ENCODE measurements at regions not wholly inside any gene's neighbourhood (a gene's known extent, or its start where the extent isn't known, plus 50 kb on each side); places are given as distances from the start of the nearest gene placed in this dataset.

DNA sequence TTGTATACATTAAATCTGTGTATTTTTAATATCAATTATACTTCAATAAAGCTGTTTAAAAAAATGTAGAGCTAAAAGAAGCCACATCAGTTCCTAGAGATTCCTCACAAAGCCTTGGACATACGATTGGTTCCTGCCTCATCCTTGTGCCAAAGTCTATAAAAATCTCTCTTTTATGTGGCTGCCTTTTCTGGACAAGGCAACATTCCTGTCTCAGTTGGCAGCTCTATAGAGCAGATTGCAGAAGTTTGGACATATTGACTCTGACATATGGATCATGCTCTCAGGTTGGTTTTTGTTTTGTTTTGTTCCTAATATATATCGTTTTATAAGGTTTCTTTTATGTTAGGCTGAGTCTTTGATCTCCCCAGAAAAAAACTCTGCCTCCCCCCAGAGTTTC, 148.9 kb downstream of the MAFB start:
- DNase-seq (ENCODE audit: low spot score) = no peak

DNA sequence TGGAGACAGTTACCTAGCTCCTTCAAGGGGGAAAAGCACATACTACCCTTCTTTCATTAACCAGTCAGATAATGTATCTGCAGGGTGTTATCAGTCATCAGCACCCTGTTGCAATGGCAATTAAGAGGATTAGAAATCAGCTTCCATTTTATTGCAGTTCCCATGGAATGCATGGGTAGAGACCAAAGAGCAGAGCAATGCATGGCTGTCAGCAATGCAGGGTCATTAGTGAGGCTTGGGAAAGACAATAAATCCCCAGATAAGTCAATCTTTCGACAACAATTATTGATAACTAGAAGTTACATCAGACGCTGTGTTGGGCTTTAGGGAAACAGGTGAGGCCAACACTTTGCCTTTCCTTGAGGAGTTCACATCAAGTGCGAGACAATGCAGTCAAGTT, 150.9 kb downstream of the MAFB start:
- no peak for DNase-seq (ENCODE audit: low spot score)

DNA sequence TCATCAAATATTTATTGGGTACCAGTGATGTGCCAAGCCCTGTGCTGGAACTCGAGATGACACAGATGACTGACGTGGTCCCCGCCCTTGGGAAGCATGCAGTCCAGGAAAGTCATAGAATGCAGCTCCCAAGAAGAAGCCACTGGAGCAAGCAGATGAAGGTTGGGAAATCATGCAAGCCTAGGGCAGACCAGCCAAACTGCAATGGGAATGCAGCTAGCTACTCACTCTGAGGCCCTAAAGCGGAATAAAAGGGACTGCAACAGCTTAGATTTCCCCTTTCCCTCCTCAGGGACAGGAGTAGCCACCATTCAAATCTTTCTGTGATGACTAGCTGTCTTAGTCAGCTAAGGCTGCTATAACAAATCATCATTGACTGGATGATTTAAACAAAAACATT, 152.2 kb downstream of the MAFB start:
- no peak for DNase-seq (ENCODE audit: low spot score)

DNA sequence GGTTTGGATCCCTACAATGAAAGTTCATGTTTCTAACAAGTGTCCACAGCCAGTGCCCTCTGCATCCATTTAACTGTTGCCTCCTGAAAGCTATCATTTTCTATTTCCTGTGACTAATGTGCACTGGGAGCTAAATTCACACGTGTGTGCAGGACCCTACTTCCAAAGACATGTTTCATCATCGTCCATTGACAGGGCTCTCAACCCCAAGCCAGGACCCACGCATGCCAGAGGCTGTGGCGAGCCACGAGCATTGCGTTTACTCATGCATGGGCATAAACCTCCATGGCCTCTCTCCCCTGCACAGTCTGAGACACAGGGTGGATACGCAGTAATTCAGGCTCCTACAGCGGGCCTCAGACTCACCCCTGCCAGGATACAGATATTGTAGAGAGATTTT, 153.2 kb downstream of the MAFB start:
- DNase-seq (ENCODE audit: low spot score) = no peak

DNA sequence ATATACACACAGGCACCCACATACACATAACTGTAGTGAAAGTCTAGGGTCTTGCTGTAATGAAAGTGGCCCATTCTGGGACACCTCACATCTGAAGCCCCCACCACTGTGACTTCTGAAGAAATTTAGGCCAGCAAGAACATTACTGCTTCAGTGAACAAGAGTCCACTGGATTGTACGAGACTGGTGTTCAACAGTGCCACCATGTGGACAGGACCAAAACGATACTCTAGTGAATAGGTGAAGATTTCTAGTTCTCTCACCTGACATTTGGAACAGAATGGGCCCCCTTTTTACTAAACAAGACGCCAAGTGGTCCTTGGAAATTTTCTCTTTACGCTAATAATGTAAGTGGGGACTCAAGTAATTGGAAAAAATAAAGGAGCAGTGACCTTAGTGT, 156.9 kb downstream of the MAFB start:
- no peak for DNase-seq (ENCODE audit: low spot score)

DNA sequence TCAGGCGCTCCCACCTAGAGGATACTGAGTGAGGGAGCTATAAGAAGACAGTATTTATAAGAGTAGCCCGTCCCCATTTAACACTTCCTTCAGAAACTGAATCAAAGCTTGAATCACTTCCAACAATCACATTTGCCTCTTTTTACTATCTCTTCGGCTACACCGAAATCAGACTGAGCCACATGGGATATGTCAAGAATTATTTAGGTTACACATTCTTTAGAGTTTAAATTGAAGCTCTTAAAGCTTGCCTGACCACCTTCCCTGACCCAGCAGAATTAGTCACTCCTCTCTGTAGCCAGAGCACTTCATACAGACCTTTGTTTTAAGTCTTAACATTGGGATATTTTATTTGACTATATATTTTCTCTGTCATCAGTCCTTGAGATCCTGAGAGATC, 163.7 kb downstream of the MAFB start:
- peak; percentile 16 for DNase-seq (ENCODE audit: low spot score)

DNA sequence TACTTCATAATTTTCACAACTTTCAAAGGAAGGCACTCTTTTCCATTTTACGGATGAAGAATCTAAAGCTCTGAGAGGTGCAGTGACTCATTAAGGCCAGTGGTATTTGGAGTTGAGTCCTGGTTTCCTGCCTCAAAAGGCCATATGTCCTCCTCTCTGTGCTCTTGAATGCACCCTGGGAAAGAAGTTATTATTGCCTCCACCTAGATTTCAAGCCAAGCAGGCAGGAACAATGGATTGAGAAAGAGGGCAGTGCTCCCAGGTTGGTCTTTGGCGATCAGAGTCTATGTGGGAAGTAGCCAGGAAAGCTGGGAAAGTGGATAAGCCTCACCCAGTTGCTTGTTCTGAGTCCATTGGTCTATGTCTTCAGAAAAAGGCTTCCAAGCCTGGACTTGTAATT, 165.0 kb downstream of the MAFB start:
- no peak for DNase-seq (ENCODE audit: low spot score)

DNA sequence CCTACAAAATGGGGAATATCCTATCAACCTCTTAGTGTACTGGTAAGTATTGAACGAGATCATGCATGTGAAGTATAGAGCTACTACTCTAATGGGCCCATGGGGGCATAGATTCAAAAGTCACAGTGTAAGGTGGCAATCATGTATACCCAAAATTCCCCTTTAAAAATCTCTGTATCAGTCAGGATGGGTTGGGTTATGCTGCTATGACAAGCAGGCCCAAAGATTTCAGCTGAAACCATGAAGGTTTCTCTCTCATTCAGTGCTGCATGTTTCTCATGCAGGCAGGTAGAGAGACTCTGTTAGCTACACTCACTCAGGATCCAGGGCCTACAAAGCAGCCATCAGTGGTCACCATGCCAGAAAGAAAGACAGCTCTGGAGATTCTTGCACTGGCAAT, 166.6 kb downstream of the MAFB start:
- DNase-seq (ENCODE audit: low spot score) = no peak

DNA sequence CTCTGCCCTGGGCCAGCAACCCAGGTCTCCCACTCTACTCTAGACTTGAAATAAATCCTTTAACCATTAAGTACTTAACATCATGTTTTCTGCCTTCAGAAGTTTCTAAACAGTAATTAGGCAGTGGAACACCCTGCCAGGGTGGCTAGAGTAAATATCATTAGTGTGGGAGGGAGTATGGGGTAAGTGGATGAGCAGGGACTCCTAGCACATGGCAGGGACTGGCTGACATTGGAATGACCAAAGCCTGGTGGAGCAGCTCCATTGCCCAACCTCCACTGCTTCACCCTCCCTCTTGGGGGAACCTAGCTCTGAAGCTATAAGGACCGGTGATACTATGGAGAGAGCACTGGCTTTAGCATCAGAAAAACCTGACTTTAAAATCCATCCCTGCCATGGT, 167.1 kb downstream of the MAFB start:
- no peak for DNase-seq (ENCODE audit: low spot score)

DNA sequence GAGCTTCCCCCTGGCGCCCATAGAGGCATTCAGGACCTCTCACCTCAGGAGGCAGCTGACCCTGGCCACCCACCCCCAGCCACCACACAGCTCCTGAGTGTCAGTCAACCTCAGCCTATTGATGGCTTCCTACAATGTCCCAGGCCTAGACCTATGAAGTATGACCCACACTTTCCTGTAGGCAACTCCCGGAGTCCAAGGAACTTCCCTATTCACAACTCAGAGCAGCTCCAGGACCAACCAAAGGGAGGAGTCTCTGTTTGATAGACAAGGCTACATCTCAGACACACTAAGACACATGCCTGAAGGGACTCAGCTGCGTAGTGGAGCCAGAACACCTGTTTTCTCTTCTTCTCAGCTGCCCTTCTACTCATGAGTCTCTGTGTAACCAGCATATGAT, 169.1 kb downstream of the MAFB start:
- DNase-seq (ENCODE audit: low spot score) = no peak

DNA sequence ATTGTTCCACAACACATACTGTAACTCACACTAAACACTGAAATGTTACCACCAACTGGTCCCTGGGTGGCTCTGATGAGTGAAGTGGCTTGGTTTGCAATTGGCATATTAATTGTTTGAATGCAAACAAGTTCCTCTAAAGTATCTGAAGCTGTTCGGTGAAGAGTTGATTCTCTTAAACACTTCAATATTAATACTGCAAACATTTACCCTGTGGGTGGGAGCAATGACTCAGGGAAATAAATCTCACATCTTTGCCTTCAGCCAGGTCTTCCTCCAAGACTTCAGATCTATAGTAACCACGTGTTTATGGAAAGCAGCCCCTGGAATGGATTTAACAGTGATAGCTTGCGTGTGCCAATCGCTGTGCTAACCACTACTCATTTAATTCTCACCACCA, 176.0 kb downstream of the MAFB start:
- DNase-seq (ENCODE audit: low spot score) = no peak

DNA sequence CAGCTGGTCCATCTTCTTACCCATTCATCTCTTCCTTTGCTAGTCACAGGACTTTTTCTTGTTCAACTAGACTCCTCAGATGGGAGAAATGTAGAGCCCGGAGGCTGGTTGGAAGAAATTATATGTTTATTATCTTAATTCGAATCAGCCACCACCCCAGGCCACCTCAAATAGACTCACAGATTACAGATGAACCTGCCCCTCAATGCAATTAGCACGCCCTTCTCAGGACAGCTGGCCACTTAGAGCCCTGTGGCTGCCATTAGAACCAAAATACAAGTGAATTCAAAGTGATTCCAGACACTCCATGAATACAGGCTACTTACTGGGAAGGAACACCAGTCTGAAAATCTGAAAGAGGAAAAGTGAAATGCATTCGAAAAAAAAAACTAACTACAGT, 176.4 kb downstream of the MAFB start:
- DNase-seq (ENCODE audit: low spot score) = no peak

DNA sequence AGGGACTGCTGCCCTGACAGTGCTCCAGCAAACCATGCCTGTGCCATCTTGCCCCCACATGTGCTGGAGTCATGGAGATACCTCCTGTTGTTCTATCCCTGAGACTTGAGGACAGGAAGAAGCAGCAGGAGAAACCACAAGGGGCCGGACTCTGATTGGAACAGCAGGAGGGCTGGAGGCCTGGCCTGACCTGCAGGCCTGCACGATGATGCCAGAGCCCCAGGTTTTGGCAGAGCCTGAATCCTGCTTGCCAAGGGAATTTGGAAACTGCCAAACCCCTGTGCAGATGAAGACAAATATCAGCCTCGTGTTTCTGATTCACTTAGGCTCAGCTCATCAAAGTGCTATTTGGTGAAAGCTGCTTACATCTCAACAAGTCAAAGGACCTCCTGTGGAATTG, 177.6 kb downstream of the MAFB start:
- no peak for DNase-seq (ENCODE audit: low spot score)

DNA sequence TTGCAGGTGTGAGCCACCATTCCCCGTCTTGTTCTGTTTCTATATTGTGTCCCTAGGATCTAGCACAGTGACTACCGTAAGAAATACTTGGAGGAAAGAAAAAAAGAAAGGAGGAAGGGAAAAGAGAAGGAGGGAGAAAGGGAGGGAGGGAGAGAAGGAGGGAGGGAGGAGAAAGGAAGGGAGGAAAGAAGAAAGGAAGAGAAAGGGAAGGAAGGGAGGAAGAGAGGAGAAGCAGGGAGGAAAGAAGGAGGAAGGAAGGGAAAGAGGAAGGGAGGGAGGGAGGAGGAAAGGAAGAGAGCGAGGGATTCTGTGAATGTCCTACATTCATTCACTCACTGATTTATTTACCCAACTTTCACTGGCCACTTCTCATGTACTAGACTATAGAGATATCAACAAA, 178.4 kb downstream of the MAFB start:
- no peak for DNase-seq (ENCODE audit: low spot score)

DNA sequence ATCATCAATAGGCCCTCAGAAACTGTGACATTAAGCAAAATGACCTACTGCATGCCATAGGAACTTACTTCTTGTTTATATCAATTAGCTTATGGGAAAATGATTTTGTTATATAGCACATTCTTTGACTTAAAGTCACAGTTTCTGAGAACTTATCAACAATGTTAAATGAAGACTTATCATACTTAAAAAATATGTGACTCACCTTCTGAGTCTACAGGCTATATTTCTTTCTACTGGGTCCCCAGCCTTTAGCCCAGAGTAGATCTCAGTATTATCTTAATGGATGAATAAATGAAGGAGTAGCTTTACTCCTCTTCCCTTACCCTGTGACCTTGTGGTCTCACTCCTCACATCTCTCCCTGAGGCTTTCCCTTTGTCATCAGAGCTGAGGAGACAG, 180.2 kb downstream of the MAFB start:
- no peak for DNase-seq (ENCODE audit: low spot score)

DNA sequence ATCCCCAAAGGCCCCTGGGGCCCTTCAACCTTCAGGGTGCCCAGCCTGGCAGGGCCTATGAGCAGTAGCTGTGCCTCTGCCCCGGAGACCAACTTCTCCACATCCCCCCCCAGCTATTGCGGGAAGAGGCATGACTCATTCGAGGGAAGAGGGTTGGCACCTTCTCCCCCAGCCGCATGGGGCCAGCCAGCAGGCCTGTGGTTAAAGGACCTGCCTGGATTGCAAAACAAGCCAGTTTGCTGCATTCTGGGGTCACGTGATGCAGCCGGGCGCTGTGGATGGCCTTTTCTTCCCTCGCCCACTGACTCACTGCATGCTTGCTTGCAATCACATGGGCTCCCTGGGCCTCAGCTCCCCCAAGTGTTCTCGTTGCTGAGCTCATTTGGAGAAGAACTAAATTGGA, 182.5 kb downstream of the MAFB start:
- DNase-seq (ENCODE audit: low spot score) = peak; percentile 99

DNA sequence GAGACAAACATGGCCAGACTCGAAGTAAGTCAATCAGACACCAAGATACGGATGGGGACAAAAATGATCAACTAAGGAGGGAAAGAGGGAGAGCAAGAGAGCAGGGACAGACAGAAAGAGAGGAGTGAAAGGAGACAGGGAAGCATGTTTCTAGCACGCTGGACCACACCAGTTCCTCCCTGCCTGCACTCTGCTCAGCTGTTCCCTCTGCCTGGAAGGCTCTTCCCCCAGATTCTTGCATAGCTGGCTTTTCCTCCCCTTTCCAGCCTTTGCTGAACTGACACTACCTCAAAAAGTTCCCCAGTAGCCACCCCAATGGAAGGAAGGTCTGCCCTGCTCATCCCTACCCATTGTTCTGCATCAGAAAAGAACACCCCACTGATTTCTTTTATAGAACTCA, 185.9 kb downstream of the MAFB start:
- DNase-seq (ENCODE audit: low spot score) = no peak

DNA sequence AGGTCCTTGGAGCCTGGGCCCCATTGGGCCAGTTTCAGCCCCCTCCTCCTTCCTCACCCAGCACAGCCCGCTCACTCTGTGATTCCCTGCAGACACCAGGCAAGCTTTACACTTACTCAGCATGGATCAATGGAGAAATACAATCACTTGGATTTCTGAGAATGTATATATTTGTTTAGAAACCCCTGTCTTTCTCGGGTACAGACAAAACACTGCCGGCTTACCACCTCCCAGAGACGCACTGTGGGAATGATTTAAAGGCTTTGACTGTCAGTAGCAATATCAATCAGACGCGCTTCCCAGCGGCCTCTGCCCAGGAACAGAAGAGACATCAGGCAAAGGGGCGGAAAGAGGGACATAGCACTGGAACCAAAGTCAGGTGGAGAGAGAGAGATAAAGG, 186.5 kb downstream of the MAFB start:
- DNase-seq (ENCODE audit: low spot score) = no peak

DNA sequence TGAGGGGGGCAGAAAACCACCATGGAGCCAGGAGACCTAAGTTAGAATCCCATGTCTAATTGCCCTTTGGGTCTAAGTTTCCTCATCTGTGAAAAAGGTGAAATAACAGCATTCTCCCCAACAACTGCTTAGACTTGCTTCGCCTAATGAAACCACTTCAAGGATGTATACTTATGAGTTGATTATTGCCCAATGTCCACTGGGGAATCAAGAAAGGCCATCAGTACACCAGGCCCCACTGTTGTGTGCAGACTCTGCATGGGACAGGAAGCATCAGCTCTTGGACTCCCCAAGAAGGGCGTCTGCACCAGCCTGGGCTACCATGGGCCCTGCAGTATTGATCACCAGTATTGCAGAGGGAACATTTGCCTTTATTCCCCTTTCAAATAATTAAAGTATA, 189.6 kb downstream of the MAFB start:
- no peak for DNase-seq (ENCODE audit: low spot score)

DNA sequence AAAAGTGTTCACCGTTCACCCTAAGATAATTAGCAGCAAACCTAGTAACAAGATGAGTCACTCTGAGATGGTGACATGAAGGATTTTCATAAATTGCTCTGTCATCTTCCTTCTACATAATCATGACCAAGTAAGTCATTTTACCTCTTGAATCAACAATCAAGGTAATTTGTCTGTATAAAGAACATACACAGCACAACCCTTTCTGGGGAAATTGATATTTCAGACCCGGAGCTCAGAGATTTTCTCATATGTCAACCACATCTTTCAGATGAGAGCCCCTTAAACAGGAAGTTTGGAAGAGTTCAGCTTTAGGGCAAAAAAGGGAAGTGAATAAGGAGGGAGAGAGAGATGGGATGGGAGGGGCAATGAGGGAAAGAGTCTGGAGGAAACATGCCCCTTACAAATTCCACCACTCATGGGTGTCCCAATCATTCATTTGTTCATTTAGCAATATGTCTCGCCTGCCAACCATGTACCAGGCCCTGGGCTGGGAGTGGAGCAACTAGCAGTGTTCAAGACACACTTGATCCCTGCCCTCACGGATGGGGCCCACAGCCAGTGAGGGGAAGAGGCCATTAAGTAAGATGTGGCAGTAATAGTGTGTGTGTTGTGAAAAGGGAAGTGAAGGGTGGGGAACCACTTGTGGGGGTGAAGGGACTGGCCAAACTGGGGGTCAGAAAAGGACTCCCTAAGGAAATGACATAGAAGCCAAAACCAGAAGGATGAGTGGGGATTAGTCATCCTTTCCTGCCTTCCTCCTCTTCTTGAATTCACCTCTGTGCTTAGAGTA, 190.9 kb downstream of the MAFB start:
- DNase-seq (ENCODE audit: low spot score) = peak; percentile 46

DNA sequence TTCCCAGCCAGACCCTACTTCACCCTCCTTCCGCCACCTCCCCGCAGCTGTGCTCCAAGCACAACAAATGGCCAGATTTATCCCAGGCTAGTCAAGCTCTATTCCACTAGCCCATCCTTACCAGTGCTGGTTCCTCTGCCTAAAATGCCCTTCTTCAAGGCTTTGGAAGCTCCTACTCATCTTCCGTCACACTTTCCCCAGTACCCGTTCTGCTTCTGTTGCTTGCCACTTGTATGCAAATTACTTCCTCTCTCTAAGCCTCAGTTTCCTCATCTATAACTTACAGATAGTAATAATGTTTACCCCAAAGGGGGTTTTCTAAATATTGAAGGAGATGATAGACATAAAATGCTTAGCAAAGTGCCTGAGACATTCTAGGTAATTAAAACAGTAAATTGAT, 193.1 kb downstream of the MAFB start:
- DNase-seq (ENCODE audit: low spot score) = no peak

DNA sequence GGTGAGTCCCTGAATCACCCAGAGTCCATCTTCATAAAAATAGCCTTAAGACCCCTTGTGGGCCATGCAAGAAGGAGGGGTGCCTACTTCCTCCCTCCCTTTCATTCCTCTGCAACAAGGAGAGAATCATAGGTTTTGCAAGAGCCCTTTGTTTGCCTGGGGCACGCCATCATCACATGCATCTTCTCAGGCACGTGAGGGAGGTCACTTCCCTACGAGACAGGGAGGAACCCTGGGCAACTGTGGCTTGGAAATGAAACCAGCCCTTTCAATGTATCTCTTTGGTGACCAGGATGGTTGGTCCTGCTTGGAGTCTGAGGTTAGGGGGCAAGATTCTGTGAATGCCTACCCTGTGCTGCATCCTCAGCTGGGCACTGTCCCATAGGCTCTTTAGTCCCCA, 194.8 kb downstream of the MAFB start:
- no peak for DNase-seq (ENCODE audit: low spot score)

DNA sequence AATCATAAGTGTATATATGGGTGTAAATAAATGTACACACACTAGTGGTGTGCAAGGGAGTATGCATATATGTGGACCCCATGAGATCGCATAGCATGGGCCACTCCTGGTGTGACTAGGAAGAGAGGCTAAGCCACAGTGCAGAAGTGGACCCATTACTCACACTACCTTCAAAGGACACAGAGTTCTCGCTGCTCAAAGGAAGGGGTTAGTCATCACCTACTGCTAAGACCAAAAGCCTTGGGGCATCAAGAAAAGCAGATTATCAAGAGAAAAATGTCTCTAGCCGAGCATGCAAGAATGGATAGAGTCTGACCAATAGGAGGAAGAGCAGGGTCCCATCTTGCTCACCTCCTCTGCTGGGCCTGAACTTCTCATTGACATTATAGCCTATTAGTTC, 195.5 kb downstream of the MAFB start:
- DNase-seq (ENCODE audit: low spot score) = peak; percentile 27

DNA sequence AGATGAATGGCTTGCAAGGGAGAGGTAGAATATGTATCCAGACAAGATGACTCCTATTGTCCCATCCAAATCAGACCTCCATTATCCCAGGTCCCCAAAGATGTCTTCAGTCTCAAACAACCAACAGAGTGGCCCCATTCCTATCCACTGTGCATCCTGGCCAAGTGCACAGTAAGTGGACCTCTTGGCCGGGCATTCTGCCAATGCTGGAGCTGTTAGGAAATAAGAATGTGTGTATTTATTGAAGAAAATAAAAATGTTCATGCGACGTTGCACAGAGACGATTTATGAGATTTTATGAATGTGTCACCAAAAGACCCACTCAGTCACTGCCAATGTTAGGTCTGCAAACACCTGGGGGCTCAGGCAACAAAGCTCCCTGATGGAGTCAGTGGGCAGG, 196.0 kb downstream of the MAFB start:
- DNase-seq (ENCODE audit: low spot score) = peak; percentile 35

Measured in H4 (cell line).